Transverse colon (tissue), 4 donors: ENCODE measurements at regions not wholly inside any gene's neighbourhood (a gene's known extent, or its start where the extent isn't known, plus 50 kb on each side); places are given as distances from the start of the nearest gene placed in this dataset.

Experiments used
- DNase-seq: peaks from one replicate; pipeline ENCODE4 v3.0.0-alpha.2; 2019
- H3K27ac ChIP-seq, 4 donors: fragments of 200-600 bp; sonication (generic); 2 replicates each; pipeline ENCODE4 v1.5.1; 2016 to 2018; ENCODE audit warnings: inconsistent platforms in 4 of 4
- H3K27me3 ChIP-seq: fragments of 200-600 bp; sonication (generic); 2 replicates; pipeline ENCODE4 v1.5.1; 2017; ENCODE audit warnings: inconsistent platforms
- H3K36me3 ChIP-seq, 4 donors: fragments of 200-600 bp; sonication (generic); 2 replicates each; pipeline ENCODE4 v1.5.1; 2017 to 2019; ENCODE audit warnings: inconsistent platforms in 4 of 4
- H3K4me1 ChIP-seq, 4 donors: fragments of 200-600 bp; sonication (generic); 2 replicates each; pipeline ENCODE4 v1.5.1; 2017 to 2020; ENCODE audit warnings: inconsistent platforms in 4 of 4
- H3K4me3 ChIP-seq, 4 donors: fragments of 200-600 bp; sonication (generic); 1 replicate in 1 of 4; 2 replicates in 3 of 4; pipeline versions ENCODE4 v1.5.1 to v1.6.1; 2017 to 2019; ENCODE audit warnings: inconsistent platforms in 4 of 4
- H3K9me3 ChIP-seq, 2 donors: fragments of 200-600 bp; sonication (generic); 2 replicates each; pipeline ENCODE4 v1.5.1; 2017 to 2019; ENCODE audit warnings: inconsistent platforms in 2 of 2
- CTCF ChIP-seq, 5 experiments: fragments of 200-600 bp in 3 of 5; fragments of 450-650 bp in 2 of 5; sonication (generic) in 3 of 5; IDR thresholded peaks; 1 replicate in 2 of 5; 2 replicates in 3 of 5; pipeline ENCODE4 v1.5.1; 2016 to 2017; ENCODE audit warnings: antibody characterized with exemption in 5 of 5, inconsistent platforms in 3 of 5, mild to moderate bottlenecking in 2 of 5, moderate library complexity in 1 of 5
- EP300 ChIP-seq: sonication (generic); formaldehyde crosslinking; IDR thresholded peaks from one replicate; pipeline ENCODE4 v1.6.1; 2017; ENCODE audit warnings: antibody characterized with exemption, low read depth
- POLR2A ChIP-seq: fragments of 450-650 bp; IDR thresholded peaks from one replicate; pipeline ENCODE4 v1.6.1; 2016; ENCODE audit warnings: antibody characterized with exemption, mild to moderate bottlenecking, moderate library complexity
- POLR2AphosphoS5 ChIP-seq, 3 donors: sonication (generic); formaldehyde crosslinking; IDR thresholded peaks; one replicate each; pipeline ENCODE4 v1.6.1; 2016; ENCODE audit warnings: antibody characterized with exemption in 3 of 3
- WGBS, 2 donors: methylation state at CpG; one replicate each; pipeline ENCODE4 v1.1.5; 2018; ENCODE audit warnings: low coverage in 1 of 2; 5-methylcytosine and 5-hydroxymethylcytosine counted together
- in situ Hi-C, 4 donors: fragments of 200-750 bp; cut with MboI; loops; one replicate each; pipeline versions ENCODE4 v1.15.0 to v1.15.1; 2017; ENCODE audit warnings: low sequenced_read_pairs in 3 of 4, low pct_ligation_motif_present in 1 of 4, low pct_unique_long_range_greater_than_20kb in 1 of 4
- intact Hi-C: fragments of 100-400 bp; cut with DNase I; formaldehyde crosslinking; loops from one replicate; pipeline ENCODE4 v1.15.1; 2023; ENCODE audit warnings: low total_unique reads

- H3K9me3 ChIP-seq, result no peaks in the 10 kb centered on the region
- no peak for DNase-seq
- H3K4me3 ChIP-seq, result no peak overlapping the region
- intact Hi-C loops (no loop called here), in situ Hi-C loops (no loop called here)
- no peaks in the 10 kb centered on the region for H3K4me1 ChIP-seq
- no peaks in the 10 kb centered on the region for H3K36me3 ChIP-seq
- WGBS, 2 donors, result 87 to 90% methylated on average over 1 of the region's 1 CpG
- H3K27me3 ChIP-seq, result no peaks in the 10 kb centered on the region
- no peak overlapping the region for H3K27ac ChIP-seq
- TF ChIP-seq POLR2AphosphoS5 (IDR thresholded peaks at IDR 0.05) (no peak), EP300 (no peak), POLR2A (no peak), CTCF (IDR thresholded peaks at IDR 0.05) (no peak)
Measured at GRCh38 chr12:77777274-77777673, 53.4 kb upstream of the NAV3 start.

GRCh38 chr12:77774761-77775160 is 55.9 kb upstream of the NAV3 start:
- no peak for TF ChIP-seq CTCF (IDR thresholded peaks at IDR 0.05)
- TF ChIP-seq EP300, result no peak
- TF ChIP-seq POLR2AphosphoS5 (IDR thresholded peaks at IDR 0.05), result no peak
- no peak for TF ChIP-seq POLR2A
- no peaks in the 10 kb centered on the region for H3K9me3 ChIP-seq
- in situ Hi-C loops, result no loop called here
- intact Hi-C loops, result no loop called here
- H3K4me3 ChIP-seq, result no peak overlapping the region
- H3K27ac ChIP-seq, result no peak overlapping the region
- WGBS, 2 donors, result 81 to 84% methylated on average over 4 to 5 of the region's 5 CpGs
- no peak for DNase-seq
- H3K4me1 ChIP-seq, result no peaks in the 10 kb centered on the region
- no peaks in the 10 kb centered on the region for H3K36me3 ChIP-seq
- no peaks in the 10 kb centered on the region for H3K27me3 ChIP-seq

GRCh38 chr12:77772676-77773298 is 57.9 kb upstream of the NAV3 start:
- 76 to 85% methylated on average over 6 of the region's 6 CpGs for WGBS, 2 donors

GRCh38 chr12:77768558-77768957 is 62.1 kb upstream of the NAV3 start:
- intact Hi-C loops, result no loop called here
- in situ Hi-C loops, result no loop called here

More at GRCh38 chr12:77772676-77773298, 57.9 kb upstream of the NAV3 start:
- Histone ChIP-seq H3K27ac (no peak overlapping the region), H3K36me3 (no peaks in the 10 kb centered on the region), H3K4me1 (no peaks in the 10 kb centered on the region), H3K9me3 (no peaks in the 10 kb centered on the region), H3K4me3 (no peak overlapping the region), H3K27me3 (no peaks in the 10 kb centered on the region)
- in situ Hi-C loops, result no loop called here
- no peak for DNase-seq
- TF ChIP-seq POLR2AphosphoS5 (IDR thresholded peaks at IDR 0.05), result no peak
- intact Hi-C loops, result no loop called here

More at GRCh38 chr12:77768558-77768957, 62.1 kb upstream of the NAV3 start:
- DNase-seq, result no peak
- Histone ChIP-seq H3K36me3 (no peaks in the 10 kb centered on the region), H3K27ac (no peak overlapping the region), H3K4me1 (no peaks in the 10 kb centered on the region), H3K4me3 (no peak overlapping the region), H3K9me3 (no peaks in the 10 kb centered on the region), H3K27me3 (no peaks in the 10 kb centered on the region)
- 57% methylated on average over 1 of the region's 1 CpG; no CpG with 5 or more reads in 1 of the 2 donors for WGBS, 2 donors
- no peak for TF ChIP-seq CTCF (IDR thresholded peaks at IDR 0.05)
- TF ChIP-seq EP300, result no peak
- TF ChIP-seq POLR2A, result no peak
- no peak for TF ChIP-seq POLR2AphosphoS5 (IDR thresholded peaks at IDR 0.05)
